ENCODE measurements at regions not wholly inside any gene's neighbourhood (a gene's known extent, or its start where the extent isn't known, plus 50 kb on each side); places are given as distances from the start of the nearest gene placed in this dataset.

- ATAC-seq (ENCODE audit: insufficient number of reproducible peaks, low FRiP score, low read depth) (peak; percentile 52), DNase-seq (ENCODE audit: low spot score) (no peak)
- Histone ChIP-seq H3K36me3 (no peaks in the 10 kb centered on the region), H3K9me3 (no peaks in the 10 kb centered on the region), H3K4me3 (peak overlapping the region; percentile 12), H3K4me1 (ENCODE audit: control insufficient read depth in 1 of 2, low read depth in 2 of 2) (peaks cover 3 to 11% of the 10 kb centered on the region in 2 donors), H3K27me3 (replicated peaks; ENCODE audit: insufficient read depth) (no peaks in the 10 kb centered on the region), H3K27ac (no peak overlapping the region)
- peak; percentile 25 for TF ChIP-seq CTCF (IDR thresholded peaks at IDR 0.05)
Measured at GRCh38 chr7:96949766-96950165, 55.6 kb upstream of the DLX6 start.

GRCh38 chr7:96952974-96953391, 52.4 kb upstream of the DLX6 start:
- ATAC-seq (ENCODE audit: insufficient number of reproducible peaks, low FRiP score, low read depth) (no peak), DNase-seq (ENCODE audit: low spot score) (no peak)

GRCh38 chr7:96953676-96954513, 51.5 kb upstream of the DLX6 start:
- Histone ChIP-seq H3K27me3 (replicated peaks; ENCODE audit: insufficient read depth) (no peaks in the 10 kb centered on the region), H3K36me3 (no peaks in the 10 kb centered on the region), H3K4me3 (no peak overlapping the region), H3K27ac (no peak overlapping the region), H3K4me1 (ENCODE audit: control insufficient read depth in 1 of 2, low read depth in 2 of 2) (peaks cover 3 to 11% of the 10 kb centered on the region in 2 donors), H3K9me3 (no peaks in the 10 kb centered on the region)
- DNase-seq (ENCODE audit: low spot score), result no peak
- ATAC-seq (ENCODE audit: insufficient number of reproducible peaks, low FRiP score, low read depth), result no peak
- TF ChIP-seq CTCF (IDR thresholded peaks at IDR 0.05), result no peak

More at GRCh38 chr7:96952974-96953391, 52.4 kb upstream of the DLX6 start:
- Histone ChIP-seq H3K4me1 (ENCODE audit: control insufficient read depth in 1 of 2, low read depth in 2 of 2) (peaks cover 3 to 11% of the 10 kb centered on the region in 2 donors), H3K27ac (no peak overlapping the region), H3K27me3 (replicated peaks; ENCODE audit: insufficient read depth) (no peaks in the 10 kb centered on the region), H3K36me3 (no peaks in the 10 kb centered on the region), H3K9me3 (no peaks in the 10 kb centered on the region), H3K4me3 (no peak overlapping the region)
- no peak for TF ChIP-seq CTCF (IDR thresholded peaks at IDR 0.05)

Data from thoracic aorta (tissue), 2 donors.